Stimulated activated CD8-positive, alpha-beta memory T cell treated with anti-CD3 and anti-CD28 coated beads, Interleukin-4, amount 100 ng/mL, for 1 hour (primary cell): ENCODE measurements at regions not wholly inside any gene's neighbourhood (a gene's known extent, or its start where the extent isn't known, plus 50 kb on each side); places are given as distances from the start of the nearest gene placed in this dataset.

Experiments
- DNase-seq, 2 donors: peaks; one replicate each; pipeline ENCODE4 v3.0.0-alpha.2; 2020; ENCODE audit warnings: low read depth in 2 of 2, low spot score in 1 of 2

- DNase-seq: no peak
Measured at GRCh38 chr15:31955734-31956133, 74.6 kb upstream of the CHRNA7 start.

- DNase-seq: no peak
Measured at GRCh38 chr15:31957581-31957980, 72.7 kb upstream of the CHRNA7 start.

- no peak for DNase-seq
Measured at GRCh38 chr15:31964586-31965307, 65.6 kb upstream of the CHRNA7 start.

GRCh38 chr15:31970007-31970406 lies 60.3 kb upstream of the CHRNA7 start:
- DNase-seq: no peak

- no peak for DNase-seq
Measured at GRCh38 chr15:31973197-31973596, 57.1 kb upstream of the CHRNA7 start.

- no peak for DNase-seq
Measured at GRCh38 chr15:31974154-31974794, 56.0 kb upstream of the CHRNA7 start.

GRCh38 chr15:31974855-31975829 lies 55.2 kb upstream of the CHRNA7 start:
- no peak for DNase-seq

- no peak for DNase-seq
Measured at GRCh38 chr15:31975830-31976229, 54.5 kb upstream of the CHRNA7 start.

GRCh38 chr15:31977138-31977537 lies 53.2 kb upstream of the CHRNA7 start:
- no peak for DNase-seq

- DNase-seq: peak in 1 of 2 donors; percentile 25
Measured at GRCh38 chr15:31977812-31978661, 52.3 kb upstream of the CHRNA7 start.
